Fibroblast of pulmonary artery (primary cell): ENCODE measurements at regions not wholly inside any gene's neighbourhood (a gene's known extent, or its start where the extent isn't known, plus 50 kb on each side); places are given as distances from the start of the nearest gene placed in this dataset.

ENCODE experiments used
- DNase-seq: peaks from one replicate; pipeline ENCODE4 v3.0.0-alpha.2; 2010; ENCODE audit warnings: low read depth
- H3K4me3 ChIP-seq: replicated peaks from 2 replicates; pipeline ENCODE4 v1.5.1; 2011; ENCODE audit warnings: low read depth, mild to moderate bottlenecking, control low read depth, low read length, moderate library complexity
- CTCF ChIP-seq: IDR thresholded peaks from 2 replicates; pipeline ENCODE4 v1.5.1; 2011; ENCODE audit warnings: mild to moderate bottlenecking, control low read depth, low read length, inconsistent platforms; ENCODE audit errors: missing control alignments

- TF ChIP-seq CTCF = no peak
- DNase-seq = no peak
- H3K4me3 ChIP-seq = no peak overlapping the region
Measured at GRCh38 chr6:90382760-90383159, 86.1 kb upstream of the BACH2 start.

- peak; percentile 24 for DNase-seq
- H3K4me3 ChIP-seq = no peak overlapping the region
- no peak for TF ChIP-seq CTCF
Measured at GRCh38 chr6:90375681-90376439, 79.2 kb upstream of the BACH2 start.

- H3K4me3 ChIP-seq = no peak overlapping the region
- TF ChIP-seq CTCF = no peak
- DNase-seq = no peak
Measured at GRCh38 chr6:90374201-90374600, 77.6 kb upstream of the BACH2 start.

- no peak for DNase-seq
- TF ChIP-seq CTCF = no peak
- no peak overlapping the region for H3K4me3 ChIP-seq
Measured at GRCh38 chr6:90372885-90373284, 76.2 kb upstream of the BACH2 start.

GRCh38 chr6:90372450-90372849 lies 75.8 kb upstream of the BACH2 start:
- DNase-seq = no peak
- H3K4me3 ChIP-seq = no peak overlapping the region
- no peak for TF ChIP-seq CTCF

DNA sequence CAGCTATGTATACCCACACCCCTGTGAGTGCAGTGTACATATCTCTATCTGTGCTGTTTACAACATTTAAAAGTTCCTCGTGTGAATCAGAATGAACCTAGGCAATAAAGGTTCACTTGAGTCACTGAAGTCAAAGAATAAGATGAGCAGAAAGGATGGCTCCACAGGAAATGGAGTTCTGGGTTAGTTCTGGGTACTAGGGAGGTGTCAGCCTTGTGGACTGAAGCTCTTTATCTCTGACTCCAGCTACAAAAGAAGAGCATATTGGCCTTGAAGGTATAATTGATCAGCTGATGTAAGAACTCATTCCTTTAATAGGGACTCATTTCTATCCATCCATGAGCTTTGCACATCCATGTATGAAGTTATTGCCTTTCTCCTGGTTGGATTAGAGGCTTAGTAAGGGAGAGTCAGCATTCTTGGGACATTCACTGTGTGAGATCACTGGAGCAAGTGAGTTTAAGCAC lies 73.9 kb upstream of the BACH2 start:
- no peak overlapping the region for H3K4me3 ChIP-seq
- TF ChIP-seq CTCF = no peak
- no peak for DNase-seq

DNA sequence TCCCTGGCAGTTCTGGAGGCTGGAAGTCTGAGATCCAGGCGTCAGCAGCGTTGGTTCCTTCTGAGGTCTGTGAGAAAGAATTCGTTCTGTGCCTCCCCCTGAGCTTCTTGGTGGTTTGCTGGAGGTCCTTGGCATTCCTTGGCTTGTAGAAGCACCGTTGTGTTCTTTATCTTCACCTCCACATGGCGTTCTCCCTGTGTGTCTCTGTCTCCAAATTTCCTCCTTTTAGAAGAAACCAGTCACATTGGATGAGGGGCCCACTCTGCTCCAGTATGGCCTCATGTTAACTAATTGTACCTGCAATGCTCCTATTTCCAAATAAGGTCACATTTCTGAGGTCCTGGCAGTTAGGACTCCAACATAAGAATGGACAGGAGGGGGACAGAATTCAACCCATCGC lies 73.0 kb upstream of the BACH2 start:
- DNase-seq = no peak
- no peak overlapping the region for H3K4me3 ChIP-seq
- no peak for TF ChIP-seq CTCF
